GM13976 (cell line): ENCODE measurements at regions not wholly inside any gene's neighbourhood (a gene's known extent, or its start where the extent isn't known, plus 50 kb on each side); places are given as distances from the start of the nearest gene placed in this dataset.

Source experiments
- DNase-seq: peaks from one replicate; pipeline ENCODE4 v3.0.0; 2012; ENCODE audit warnings: low spot score
- in situ Hi-C: fragments of 300-500 bp; cut with MboI; formaldehyde crosslinking; loops from one replicate; pipeline ENCODE4 v1.12.0; 2022; ENCODE audit warnings: low sequenced_read_pairs, mixed read lengths, inconsistent platforms; ENCODE audit not compliant: unreplicated experiment
- TF ChIP-seq, protein P1 (sequence below): IDR thresholded peaks from 2 replicates; pipeline ENCODE4 v1.5.1; 2012; ENCODE audit warnings: borderline replicate concordance, mild to moderate bottlenecking; ENCODE audit not compliant: insufficient read depth; ENCODE audit errors: extremely low read depth, missing control alignments, control extremely low read depth

DNA sequence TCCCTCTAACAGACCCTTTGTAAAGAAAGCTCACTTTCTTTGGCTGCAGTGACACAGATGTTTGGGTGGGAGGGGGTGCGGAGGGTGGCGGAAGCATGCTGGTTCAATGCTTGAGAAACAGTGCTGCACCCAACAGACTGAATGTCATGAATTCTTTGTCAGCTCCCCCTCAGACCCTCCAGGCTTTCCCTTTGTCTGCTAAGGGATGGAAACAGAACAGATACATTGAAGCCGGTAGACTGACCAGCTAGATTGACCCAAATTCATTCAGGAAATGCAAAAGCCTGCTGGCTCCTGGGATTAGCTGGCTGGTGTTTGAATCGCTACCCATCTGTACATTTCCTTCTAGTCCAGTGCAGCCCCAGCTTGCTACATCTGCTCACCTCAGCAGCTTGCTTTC lies 90.8 kb upstream of the PAK3 start:
- TF ChIP-seq, protein P1, sequence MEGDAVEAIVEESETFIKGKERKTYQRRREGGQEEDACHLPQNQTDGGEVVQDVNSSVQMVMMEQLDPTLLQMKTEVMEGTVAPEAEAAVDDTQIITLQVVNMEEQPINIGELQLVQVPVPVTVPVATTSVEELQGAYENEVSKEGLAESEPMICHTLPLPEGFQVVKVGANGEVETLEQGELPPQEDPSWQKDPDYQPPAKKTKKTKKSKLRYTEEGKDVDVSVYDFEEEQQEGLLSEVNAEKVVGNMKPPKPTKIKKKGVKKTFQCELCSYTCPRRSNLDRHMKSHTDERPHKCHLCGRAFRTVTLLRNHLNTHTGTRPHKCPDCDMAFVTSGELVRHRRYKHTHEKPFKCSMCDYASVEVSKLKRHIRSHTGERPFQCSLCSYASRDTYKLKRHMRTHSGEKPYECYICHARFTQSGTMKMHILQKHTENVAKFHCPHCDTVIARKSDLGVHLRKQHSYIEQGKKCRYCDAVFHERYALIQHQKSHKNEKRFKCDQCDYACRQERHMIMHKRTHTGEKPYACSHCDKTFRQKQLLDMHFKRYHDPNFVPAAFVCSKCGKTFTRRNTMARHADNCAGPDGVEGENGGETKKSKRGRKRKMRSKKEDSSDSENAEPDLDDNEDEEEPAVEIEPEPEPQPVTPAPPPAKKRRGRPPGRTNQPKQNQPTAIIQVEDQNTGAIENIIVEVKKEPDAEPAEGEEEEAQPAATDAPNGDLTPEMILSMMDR, result no peak
- in situ Hi-C loops, result no loop called here
- no peak for DNase-seq

DNA sequence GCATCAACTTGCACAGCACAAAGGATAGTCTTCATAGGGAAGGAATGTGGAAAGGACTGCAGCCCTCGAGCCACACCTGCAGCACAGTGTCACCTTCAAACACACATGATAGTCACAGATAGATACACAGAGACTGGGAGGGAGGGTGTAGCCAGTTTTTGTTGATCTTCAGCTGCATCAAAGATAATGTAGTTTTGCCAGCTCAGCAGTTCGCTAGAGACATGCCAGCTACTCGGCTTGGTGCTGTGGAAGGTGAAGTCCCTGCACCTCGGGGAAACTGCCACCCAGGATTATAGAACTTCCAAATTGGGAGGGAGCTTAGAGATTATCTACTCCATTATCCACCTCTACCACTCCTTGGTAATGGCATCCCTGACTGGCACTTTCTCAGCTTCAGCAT lies 92.9 kb upstream of the PAK3 start:
- in situ Hi-C loops, result no loop called here
- no peak for DNase-seq
- TF ChIP-seq, protein P1, result no peak

DNA sequence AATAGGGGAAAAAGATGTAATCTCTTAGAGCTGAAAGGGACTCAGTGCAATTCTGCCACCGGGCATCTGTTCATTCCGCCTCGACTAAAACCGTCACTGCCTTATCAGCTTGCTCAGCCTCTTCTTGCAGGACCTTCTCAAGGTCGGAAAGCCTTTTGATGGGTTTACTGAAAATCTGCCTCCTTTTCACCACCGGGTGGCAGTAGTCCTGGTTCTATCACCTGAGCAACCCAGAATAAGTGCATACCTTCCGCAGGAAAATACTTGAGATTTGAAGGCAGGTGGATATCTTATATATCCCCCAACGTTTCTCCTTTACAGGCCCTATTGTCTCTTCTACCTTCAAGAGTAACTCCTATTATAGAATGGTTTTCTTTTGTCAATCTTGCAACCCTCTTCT lies 103.4 kb upstream of the PAK3 start:
- TF ChIP-seq, protein P1, result peak; percentile 44
- in situ Hi-C loops, result loop anchor here (25.0 kb wide), 1 partner anchor 245 kb away; no protein-coding TSS in a partner anchor
- DNase-seq, result peak; percentile 10

DNA sequence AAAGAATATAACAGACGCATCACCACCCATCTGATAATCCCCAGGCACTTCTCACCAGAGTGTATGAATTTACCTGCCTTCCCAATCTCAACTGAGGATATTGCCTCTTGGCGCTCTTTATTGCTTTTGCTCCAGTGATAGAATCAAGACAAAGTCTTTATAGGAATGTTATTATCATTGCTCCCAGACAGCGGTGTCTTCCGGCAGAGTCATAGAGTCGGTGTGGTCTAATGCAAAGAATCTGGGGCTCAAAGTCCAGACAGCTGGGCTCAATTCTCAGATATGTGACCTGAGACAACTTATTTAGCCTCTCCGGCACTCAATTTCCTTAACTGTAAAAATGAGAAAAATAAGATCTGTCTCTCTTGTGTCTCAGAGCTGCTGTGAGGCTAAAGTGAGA lies 106.1 kb upstream of the PAK3 start:
- TF ChIP-seq, protein P1, result no peak
- in situ Hi-C loops, result loop anchor here (25.0 kb wide), 1 partner anchor 247 kb away; no protein-coding TSS in a partner anchor
- DNase-seq, result no peak

DNA sequence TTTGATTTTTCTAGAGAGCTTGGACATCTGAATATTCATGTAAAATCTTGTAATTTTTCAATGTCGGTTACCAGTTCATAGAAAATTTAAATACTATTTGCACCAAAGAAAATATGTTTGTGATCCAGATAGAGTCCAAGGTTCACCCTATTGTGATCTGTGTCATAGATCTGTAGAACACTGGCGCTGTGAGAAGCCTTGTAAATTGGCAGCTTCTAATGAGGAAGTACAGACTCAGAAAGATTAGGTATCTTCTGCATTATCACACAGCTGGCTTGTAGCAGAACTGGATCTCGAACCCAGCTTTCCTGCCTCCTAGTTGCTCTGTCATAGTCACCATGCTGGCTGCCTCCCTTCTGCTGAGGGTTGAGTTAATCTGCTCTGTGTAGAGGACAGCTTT lies 106.5 kb upstream of the PAK3 start:
- TF ChIP-seq, protein P1, result no peak
- in situ Hi-C loops, result loop anchor here (25.0 kb wide), 1 partner anchor 248 kb away; no protein-coding TSS in a partner anchor
- no peak for DNase-seq

DNA sequence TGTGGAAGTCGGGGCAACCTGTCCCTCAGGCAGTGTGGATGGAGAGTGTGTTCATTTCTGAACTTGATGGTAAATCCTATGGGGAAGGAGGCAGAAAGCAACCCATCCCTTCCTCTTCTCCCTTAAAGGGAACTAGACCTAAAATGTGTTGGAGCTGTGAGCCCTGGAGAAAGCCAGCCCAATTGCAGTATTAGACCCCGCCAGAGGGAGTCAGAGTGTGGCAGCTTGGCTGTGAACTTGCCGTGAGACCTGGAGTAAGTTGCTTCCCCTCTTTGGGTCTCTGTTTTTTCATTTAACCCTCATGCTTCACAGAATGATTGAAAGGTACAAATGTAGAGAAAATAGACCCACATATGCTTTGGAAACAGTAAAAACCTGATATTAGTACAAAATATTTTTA lies 108.7 kb upstream of the PAK3 start:
- DNase-seq, result no peak
- TF ChIP-seq, protein P1, result no peak

More for the DNA sequence above, 108.7 kb upstream of the PAK3 start:
- in situ Hi-C loops, result loop anchor here (25.0 kb wide), 1 partner anchor 250 kb away; no protein-coding TSS in a partner anchor
